ENCODE measurements at regions not wholly inside any gene's neighbourhood (a gene's known extent, or its start where the extent isn't known, plus 50 kb on each side); places are given as distances from the start of the nearest gene placed in this dataset.

- no peaks in the 10 kb centered on the region for H3K36me3 Mint-ChIP-seq (ENCODE audit: low read depth)
These were observed 98.1 kb upstream of the ZNF678 start for GRCh38 chr1:227465256-227465655.

DNA sequence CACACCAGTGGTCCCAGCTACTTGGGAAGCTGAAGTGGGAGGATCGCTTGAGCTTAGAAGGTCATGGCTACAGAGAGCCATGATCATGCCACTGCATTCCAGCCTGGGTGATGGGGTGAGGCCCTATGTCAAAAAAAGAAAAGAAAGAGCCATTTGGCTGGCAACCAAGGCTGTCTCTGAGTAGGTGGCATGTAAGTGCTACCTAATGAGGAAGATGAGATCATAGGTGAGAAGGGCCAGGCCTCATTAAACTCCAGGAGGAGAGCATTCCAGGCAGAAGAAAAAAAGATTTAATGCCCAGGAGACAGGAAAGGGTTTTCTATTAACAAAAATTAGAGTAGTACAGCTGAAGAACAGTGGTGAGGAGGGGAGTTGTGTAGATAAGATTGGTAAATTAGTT lies 103.4 kb upstream of the ZNF678 start:
- Mint-ChIP-seq H3K36me3 (ENCODE audit: low read depth) (no peaks in the 10 kb centered on the region), H3K27ac (no peak overlapping the region), H3K27me3 (peaks cover 20% of the 10 kb centered on the region), H3K9me3 (no peaks in the 10 kb centered on the region), H3K4me3 (no peak overlapping the region), H3K4me1 (ENCODE audit: low read depth) (no peaks in the 10 kb centered on the region)
- no peak for DNase-seq

More at GRCh38 chr1:227465256-227465655, 98.1 kb upstream of the ZNF678 start:
- Mint-ChIP-seq H3K27me3 (peaks cover 6% of the 10 kb centered on the region), H3K27ac (no peak overlapping the region), H3K9me3 (peaks cover 1% of the 10 kb centered on the region), H3K4me1 (ENCODE audit: low read depth) (no peaks in the 10 kb centered on the region), H3K4me3 (no peak overlapping the region)
- no peak for DNase-seq

DNA sequence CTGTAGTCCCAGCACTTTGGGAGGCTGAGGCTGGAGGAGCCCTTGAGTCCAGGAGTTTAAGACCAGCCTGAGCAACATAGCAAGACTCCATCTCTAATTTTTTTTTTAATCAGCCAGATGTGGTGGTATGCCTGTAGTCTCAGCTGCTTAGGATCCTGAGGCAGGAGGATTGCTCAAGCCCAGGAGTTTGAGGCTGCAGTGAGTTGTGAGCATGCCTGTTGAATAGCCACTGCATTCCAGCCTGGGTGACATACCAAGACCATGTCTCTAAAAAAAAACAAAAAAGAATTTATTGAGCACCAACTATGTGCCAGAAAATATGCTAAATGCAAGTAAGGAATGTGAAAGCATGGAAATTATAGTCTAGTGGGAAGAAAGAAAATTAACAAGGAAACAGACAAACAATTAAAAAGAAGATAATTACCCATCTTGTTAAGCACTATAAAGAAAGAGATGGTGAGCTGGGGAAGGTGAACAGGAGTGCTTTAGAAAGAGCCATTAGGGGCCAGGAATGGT lies 104.0 kb upstream of the ZNF678 start:
- H3K4me1 Mint-ChIP-seq (ENCODE audit: low read depth), result no peaks in the 10 kb centered on the region
- no peak for DNase-seq
- H3K9me3 Mint-ChIP-seq, result no peaks in the 10 kb centered on the region
- H3K4me3 Mint-ChIP-seq, result no peak overlapping the region
- H3K27ac Mint-ChIP-seq, result no peak overlapping the region
- peaks cover 24% of the 10 kb centered on the region for H3K27me3 Mint-ChIP-seq
- H3K36me3 Mint-ChIP-seq (ENCODE audit: low read depth), result no peaks in the 10 kb centered on the region

GRCh38 chr1:227454686-227455085 lies 108.7 kb upstream of the ZNF678 start:
- DNase-seq, result no peak
- Mint-ChIP-seq H3K27ac (no peak overlapping the region), H3K4me1 (ENCODE audit: low read depth) (no peaks in the 10 kb centered on the region), H3K27me3 (peaks cover 52% of the 10 kb centered on the region), H3K4me3 (no peak overlapping the region), H3K36me3 (ENCODE audit: low read depth) (no peaks in the 10 kb centered on the region), H3K9me3 (no peaks in the 10 kb centered on the region)

- Mint-ChIP-seq H3K27me3 (peaks cover 58% of the 10 kb centered on the region), H3K36me3 (ENCODE audit: low read depth) (no peaks in the 10 kb centered on the region), H3K27ac (no peak overlapping the region), H3K4me1 (ENCODE audit: low read depth) (no peaks in the 10 kb centered on the region), H3K9me3 (no peaks in the 10 kb centered on the region), H3K4me3 (no peak overlapping the region)
- DNase-seq, result no peak
These were observed 109.6 kb upstream of the ZNF678 start for GRCh38 chr1:227453631-227454355.

DNA sequence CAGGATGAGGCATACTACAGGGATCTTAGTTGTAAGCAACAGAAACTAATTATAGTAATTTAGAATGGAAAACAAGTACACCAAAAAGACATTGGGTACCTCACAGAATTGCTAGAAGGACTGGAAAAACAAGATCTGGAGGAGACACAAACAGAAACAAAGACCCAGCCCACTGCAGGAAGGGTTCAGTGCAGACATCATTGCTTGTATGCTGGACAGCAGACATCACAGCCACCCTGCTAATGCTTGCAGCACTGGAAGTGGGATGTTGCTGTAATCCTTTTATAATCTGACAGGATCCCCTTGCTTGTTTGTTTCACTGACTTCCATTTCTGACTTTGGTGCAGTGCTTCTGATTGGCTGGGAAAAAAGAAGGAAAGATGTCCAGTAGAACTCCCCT lies 111.4 kb upstream of the ZNF678 start:
- H3K4me1 Mint-ChIP-seq (ENCODE audit: low read depth), result no peaks in the 10 kb centered on the region
- no peak overlapping the region for H3K27ac Mint-ChIP-seq
- no peaks in the 10 kb centered on the region for H3K36me3 Mint-ChIP-seq (ENCODE audit: low read depth)
- H3K9me3 Mint-ChIP-seq, result no peaks in the 10 kb centered on the region
- DNase-seq, result no peak
- no peak overlapping the region for H3K4me3 Mint-ChIP-seq
- peaks cover 68% of the 10 kb centered on the region for H3K27me3 Mint-ChIP-seq

- H3K27ac Mint-ChIP-seq, result no peak overlapping the region
- no peak overlapping the region for H3K4me3 Mint-ChIP-seq
- no peaks in the 10 kb centered on the region for H3K36me3 Mint-ChIP-seq (ENCODE audit: low read depth)
- DNase-seq, result no peak
- H3K27me3 Mint-ChIP-seq, result peaks cover 69% of the 10 kb centered on the region
- no peaks in the 10 kb centered on the region for H3K4me1 Mint-ChIP-seq (ENCODE audit: low read depth)
- no peaks in the 10 kb centered on the region for H3K9me3 Mint-ChIP-seq
These were observed 112.3 kb upstream of the ZNF678 start for GRCh38 chr1:227451057-227451456.

GRCh38 chr1:227450489-227450888 lies 112.9 kb upstream of the ZNF678 start:
- no peaks in the 10 kb centered on the region for H3K9me3 Mint-ChIP-seq
- H3K4me1 Mint-ChIP-seq (ENCODE audit: low read depth), result no peaks in the 10 kb centered on the region
- DNase-seq, result no peak
- no peaks in the 10 kb centered on the region for H3K36me3 Mint-ChIP-seq (ENCODE audit: low read depth)
- peaks cover 68% of the 10 kb centered on the region for H3K27me3 Mint-ChIP-seq
- H3K27ac Mint-ChIP-seq, result no peak overlapping the region
- H3K4me3 Mint-ChIP-seq, result no peak overlapping the region

GRCh38 chr1:227449741-227450441 lies 113.5 kb upstream of the ZNF678 start:
- H3K4me1 Mint-ChIP-seq (ENCODE audit: low read depth), result no peaks in the 10 kb centered on the region
- H3K27me3 Mint-ChIP-seq, result peaks cover 63% of the 10 kb centered on the region
- no peaks in the 10 kb centered on the region for H3K9me3 Mint-ChIP-seq
- no peak overlapping the region for H3K4me3 Mint-ChIP-seq
- no peak for DNase-seq
- H3K36me3 Mint-ChIP-seq (ENCODE audit: low read depth), result no peaks in the 10 kb centered on the region
- no peak overlapping the region for H3K27ac Mint-ChIP-seq

- H3K9me3 Mint-ChIP-seq, result no peaks in the 10 kb centered on the region
- H3K27ac Mint-ChIP-seq, result no peak overlapping the region
- peaks cover 56% of the 10 kb centered on the region for H3K27me3 Mint-ChIP-seq
- no peak for DNase-seq
- H3K4me1 Mint-ChIP-seq (ENCODE audit: low read depth), result no peaks in the 10 kb centered on the region
- no peak overlapping the region for H3K4me3 Mint-ChIP-seq
- no peaks in the 10 kb centered on the region for H3K36me3 Mint-ChIP-seq (ENCODE audit: low read depth)
These were observed 114.3 kb upstream of the ZNF678 start for GRCh38 chr1:227449051-227449450.

- no peaks in the 10 kb centered on the region for H3K36me3 Mint-ChIP-seq (ENCODE audit: low read depth)
- H3K27ac Mint-ChIP-seq, result no peak overlapping the region
- H3K9me3 Mint-ChIP-seq, result no peaks in the 10 kb centered on the region
- H3K4me1 Mint-ChIP-seq (ENCODE audit: low read depth), result no peaks in the 10 kb centered on the region
- peaks cover 52% of the 10 kb centered on the region for H3K27me3 Mint-ChIP-seq
- no peak for DNase-seq
- H3K4me3 Mint-ChIP-seq, result no peak overlapping the region
These were observed 115.8 kb upstream of the ZNF678 start for GRCh38 chr1:227447531-227447990.

DNA sequence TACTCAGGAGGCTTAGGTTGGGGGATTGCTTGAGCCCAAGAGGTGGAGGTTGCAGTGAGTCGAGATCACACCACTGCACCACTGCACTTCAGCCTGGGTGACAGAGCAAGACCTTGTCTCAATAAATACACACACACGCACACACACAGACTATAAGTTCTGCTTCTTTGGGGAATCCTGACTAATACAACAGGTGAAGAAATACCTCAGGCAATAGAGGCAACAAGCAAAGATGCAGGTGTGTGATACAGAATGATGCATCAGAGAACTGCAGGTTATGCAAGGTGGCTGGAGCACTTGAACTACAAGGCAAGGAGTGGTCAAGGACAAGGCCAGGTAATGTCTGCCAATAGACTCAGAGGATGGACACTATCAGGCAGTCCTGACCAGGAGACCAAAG lies 117.6 kb upstream of the ZNF678 start:
- no peak for DNase-seq
- no peaks in the 10 kb centered on the region for H3K9me3 Mint-ChIP-seq
- H3K36me3 Mint-ChIP-seq (ENCODE audit: low read depth), result no peaks in the 10 kb centered on the region
- H3K4me3 Mint-ChIP-seq, result no peak overlapping the region
- H3K27me3 Mint-ChIP-seq, result peaks cover 45% of the 10 kb centered on the region
- H3K4me1 Mint-ChIP-seq (ENCODE audit: low read depth), result no peaks in the 10 kb centered on the region
- H3K27ac Mint-ChIP-seq, result no peak overlapping the region

- H3K4me1 Mint-ChIP-seq (ENCODE audit: low read depth), result no peaks in the 10 kb centered on the region
- no peak overlapping the region for H3K4me3 Mint-ChIP-seq
- H3K9me3 Mint-ChIP-seq, result no peaks in the 10 kb centered on the region
- no peak for DNase-seq
- peaks cover 43% of the 10 kb centered on the region for H3K27me3 Mint-ChIP-seq
- H3K36me3 Mint-ChIP-seq (ENCODE audit: low read depth), result no peaks in the 10 kb centered on the region
- H3K27ac Mint-ChIP-seq, result no peak overlapping the region
These were observed 118.2 kb upstream of the ZNF678 start for GRCh38 chr1:227445092-227445674.

DNA sequence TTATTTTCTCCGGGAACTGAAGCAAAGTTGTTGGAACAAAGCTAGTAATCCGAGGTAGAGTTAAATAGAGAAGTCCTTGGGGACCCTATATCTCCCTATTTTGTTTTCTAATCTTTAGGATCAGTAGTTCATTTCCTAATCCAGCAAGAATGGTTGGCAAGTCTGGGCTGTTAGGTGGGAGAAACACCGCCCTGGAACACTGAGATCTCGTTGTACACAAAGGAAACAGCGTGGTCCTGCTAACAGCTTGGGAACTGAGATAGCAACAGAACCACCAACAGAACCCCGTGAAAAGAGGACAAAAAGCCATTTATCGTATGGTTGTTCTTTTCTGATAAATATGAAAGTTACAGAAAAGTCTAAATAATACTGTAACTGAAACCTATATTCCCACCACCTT lies 121.9 kb upstream of the CDC42BPA start:
- Mint-ChIP-seq H3K9me3 (no peaks in the 10 kb centered on the region), H3K4me1 (ENCODE audit: low read depth) (peaks cover 2% of the 10 kb centered on the region), H3K27ac (no peak overlapping the region), H3K4me3 (no peak overlapping the region), H3K36me3 (ENCODE audit: low read depth) (no peaks in the 10 kb centered on the region), H3K27me3 (peaks cover 44% of the 10 kb centered on the region)
- DNase-seq, result no peak

GRCh38 chr1:227437495-227438008 lies 119.3 kb upstream of the CDC42BPA start:
- Mint-ChIP-seq H3K4me1 (ENCODE audit: low read depth) (peaks cover 2% of the 10 kb centered on the region), H3K4me3 (no peak overlapping the region), H3K9me3 (no peaks in the 10 kb centered on the region), H3K36me3 (ENCODE audit: low read depth) (no peaks in the 10 kb centered on the region), H3K27me3 (peaks cover 47% of the 10 kb centered on the region), H3K27ac (no peak overlapping the region)
- no peak for DNase-seq
